ENCODE measurements at regions not wholly inside any gene's neighbourhood (a gene's known extent, or its start where the extent isn't known, plus 50 kb on each side); places are given as distances from the start of the nearest gene placed in this dataset.

DNA sequence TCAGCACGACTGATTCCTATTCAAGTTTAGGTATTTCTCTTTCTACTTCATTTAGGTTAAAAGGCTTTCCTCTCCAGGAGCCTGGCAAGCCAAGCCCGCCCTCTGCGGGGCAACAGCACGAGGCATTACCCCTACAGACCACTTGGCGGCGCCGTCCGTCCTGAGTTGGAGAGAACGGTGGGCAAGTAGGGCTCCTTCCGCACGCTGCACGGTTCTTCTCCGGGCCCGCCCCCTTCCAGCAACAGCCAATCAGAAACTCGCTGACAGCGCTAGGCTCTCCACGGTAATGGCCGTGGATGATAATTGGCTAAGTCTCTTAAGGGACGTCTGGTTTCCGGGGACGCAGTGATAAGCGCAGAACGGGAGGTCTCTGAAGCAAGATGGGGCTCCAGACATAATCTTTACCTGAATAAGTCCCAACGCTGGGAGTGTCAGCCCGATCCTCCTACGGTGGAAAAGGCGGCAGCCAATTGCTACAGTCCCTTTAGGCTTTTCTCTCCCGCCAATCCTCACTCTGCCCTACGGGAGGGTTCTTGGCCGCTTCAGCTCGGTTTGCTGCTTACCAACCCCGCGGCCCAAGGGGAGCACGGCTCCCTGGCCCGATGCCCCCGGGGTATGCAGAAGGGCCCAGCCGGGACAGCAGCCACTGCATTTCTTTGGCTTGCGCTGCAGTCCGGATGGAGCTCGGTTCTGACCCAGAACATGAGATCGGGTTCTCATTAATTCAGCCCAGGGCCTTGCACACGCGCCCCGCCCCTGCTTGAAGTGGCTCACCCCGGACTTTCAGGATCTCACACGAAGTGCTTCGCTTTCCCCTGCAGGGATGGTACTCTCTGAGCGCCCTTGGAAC, 206.9 kb upstream of the PKDCC start:
- Mint-ChIP-seq H3K27ac (peak overlapping the region; percentile 69), H3K9me3 (no peaks in the 10 kb centered on the region), H3K27me3 (peaks cover 45% of the 10 kb centered on the region), H3K4me3 (peak overlapping the region; percentile 85), H3K36me3 (ENCODE audit: low read depth) (no peaks in the 10 kb centered on the region), H3K4me1 (ENCODE audit: low read depth) (peaks cover 13% of the 10 kb centered on the region)
- intact Hi-C loops (cut with micrococcal nuclease): no loop called here

DNA sequence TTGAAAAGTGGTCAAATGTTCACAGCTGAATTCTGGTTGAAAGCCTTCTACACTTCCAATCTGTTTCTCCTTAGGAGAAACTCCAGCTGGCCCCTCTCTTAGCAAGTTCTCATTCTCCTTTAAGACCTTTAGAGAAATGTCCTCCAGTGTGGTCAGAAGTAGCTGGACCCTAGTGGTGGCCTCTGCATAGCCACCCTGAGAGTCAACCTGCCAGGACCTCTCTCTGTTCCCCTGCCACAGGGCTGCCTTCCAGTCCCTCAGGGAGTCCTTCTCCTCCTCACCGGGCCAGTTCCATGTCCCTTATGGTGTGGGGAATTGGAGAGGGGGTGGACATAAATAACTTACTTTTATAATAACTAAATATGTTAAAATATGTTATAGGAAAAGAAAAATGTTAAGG, 200.9 kb upstream of the PKDCC start:
- no peak overlapping the region for H3K4me3 Mint-ChIP-seq
- H3K4me1 Mint-ChIP-seq (ENCODE audit: low read depth): no peaks in the 10 kb centered on the region
- H3K9me3 Mint-ChIP-seq: no peaks in the 10 kb centered on the region
- H3K27me3 Mint-ChIP-seq: peaks cover 49% of the 10 kb centered on the region
- H3K36me3 Mint-ChIP-seq (ENCODE audit: low read depth): no peaks in the 10 kb centered on the region
- intact Hi-C loops (cut with micrococcal nuclease): no loop called here
- H3K27ac Mint-ChIP-seq: no peak overlapping the region

DNA sequence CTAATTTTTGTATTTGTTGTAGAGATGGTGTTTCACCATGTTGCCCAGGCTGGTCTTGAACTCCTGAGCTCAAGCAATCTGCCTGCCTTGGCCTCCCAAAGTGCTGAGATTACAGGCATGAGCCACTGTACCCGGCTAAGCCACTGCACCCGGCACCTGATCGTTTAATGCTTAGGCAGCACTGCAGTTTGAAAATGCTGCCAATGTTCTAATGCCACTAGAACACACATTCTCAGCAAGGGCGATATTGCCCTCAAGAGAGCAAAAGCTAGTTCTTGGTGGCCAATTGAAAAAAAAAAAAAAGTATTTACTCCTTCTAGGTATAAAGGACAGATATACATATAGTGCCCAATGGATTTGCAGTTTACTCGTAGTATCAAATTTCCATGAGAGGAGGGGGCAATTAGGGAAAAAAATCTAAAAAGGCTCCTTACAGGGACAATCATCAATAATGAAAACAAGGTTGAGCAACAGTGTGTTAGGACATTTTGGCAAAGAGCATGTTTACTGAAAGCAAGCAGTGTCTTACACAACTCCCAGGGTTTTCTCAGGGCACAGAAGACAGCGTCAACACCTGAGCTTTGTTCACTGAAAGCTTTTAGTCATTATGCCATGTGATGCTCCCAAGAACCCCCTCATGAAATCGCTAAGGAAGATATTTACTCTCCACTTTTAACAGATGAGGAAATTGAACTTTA, 199.9 kb upstream of the PKDCC start:
- intact Hi-C loops (cut with micrococcal nuclease): no loop called here
- H3K4me3 Mint-ChIP-seq: no peak overlapping the region
- peaks cover 44% of the 10 kb centered on the region for H3K27me3 Mint-ChIP-seq
- no peaks in the 10 kb centered on the region for H3K4me1 Mint-ChIP-seq (ENCODE audit: low read depth)
- H3K9me3 Mint-ChIP-seq: no peaks in the 10 kb centered on the region
- H3K27ac Mint-ChIP-seq: no peak overlapping the region
- no peaks in the 10 kb centered on the region for H3K36me3 Mint-ChIP-seq (ENCODE audit: low read depth)

DNA sequence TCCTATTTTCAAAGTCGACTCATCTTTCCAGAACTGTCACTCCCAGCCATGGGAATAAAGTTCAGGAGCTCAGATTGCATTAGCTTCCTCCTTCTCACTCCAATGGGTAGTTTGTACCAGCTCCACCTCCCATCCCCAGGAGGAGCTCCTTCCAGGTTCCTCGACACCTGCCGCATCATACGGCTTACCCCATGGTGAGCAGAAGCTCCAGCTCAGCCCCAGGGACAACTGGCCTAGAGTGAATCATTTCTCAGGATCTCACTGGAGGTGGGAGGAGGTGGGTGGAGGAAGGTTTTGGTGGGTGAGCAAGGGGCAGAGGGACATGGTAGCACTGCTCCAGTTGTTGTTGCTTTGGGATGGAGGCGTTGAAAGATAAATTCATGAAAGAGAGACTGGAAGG, 196.3 kb upstream of the PKDCC start:
- Mint-ChIP-seq H3K36me3 (ENCODE audit: low read depth) (no peaks in the 10 kb centered on the region), H3K4me1 (ENCODE audit: low read depth) (no peaks in the 10 kb centered on the region), H3K27ac (no peak overlapping the region), H3K27me3 (peaks cover 29% of the 10 kb centered on the region), H3K9me3 (no peaks in the 10 kb centered on the region), H3K4me3 (no peak overlapping the region)
- intact Hi-C loops (cut with micrococcal nuclease): no loop called here

DNA sequence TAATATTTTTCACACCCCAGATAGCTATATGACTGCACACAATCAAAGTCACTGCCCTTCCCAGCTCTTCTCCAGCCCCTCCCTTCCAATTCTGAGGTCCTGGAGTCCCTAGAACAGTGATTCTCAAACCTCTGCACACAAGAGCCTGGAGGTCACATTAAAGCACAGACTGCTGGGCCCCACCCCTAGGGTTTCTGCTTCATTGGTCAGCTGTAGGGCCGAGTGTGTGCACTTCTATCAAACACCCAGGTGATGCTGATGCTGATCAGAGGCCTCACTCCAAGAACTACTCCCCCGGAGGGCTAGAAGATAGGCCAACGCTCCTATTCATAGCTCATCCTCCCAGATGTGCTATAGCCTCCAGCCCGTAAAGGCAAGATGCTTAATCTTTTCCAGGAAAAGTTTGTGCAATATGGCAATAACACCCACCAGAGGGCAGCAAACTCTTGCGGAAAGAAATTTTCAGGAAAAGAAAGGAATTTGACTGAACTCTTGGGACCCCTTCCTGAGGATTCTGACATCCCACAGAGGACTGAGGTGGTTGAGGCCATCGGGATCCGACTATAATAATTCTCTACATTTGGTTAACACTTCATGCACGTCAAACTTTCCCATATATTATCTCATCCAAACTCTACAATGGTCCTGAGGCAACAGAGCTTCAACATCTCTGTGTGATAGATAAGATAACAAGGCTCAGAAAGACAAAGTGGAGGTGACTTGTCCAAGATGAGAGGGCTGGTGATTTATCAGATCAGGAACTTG, 194.2 kb upstream of the PKDCC start:
- Mint-ChIP-seq H3K36me3 (ENCODE audit: low read depth) (no peaks in the 10 kb centered on the region), H3K4me3 (no peak overlapping the region), H3K27me3 (peaks cover 18% of the 10 kb centered on the region), H3K9me3 (no peaks in the 10 kb centered on the region), H3K27ac (no peak overlapping the region), H3K4me1 (ENCODE audit: low read depth) (no peaks in the 10 kb centered on the region)
- intact Hi-C loops (cut with micrococcal nuclease): loop anchor here (1.0 kb wide), 1 partner anchor 233 kb away; no protein-coding TSS in a partner anchor

DNA sequence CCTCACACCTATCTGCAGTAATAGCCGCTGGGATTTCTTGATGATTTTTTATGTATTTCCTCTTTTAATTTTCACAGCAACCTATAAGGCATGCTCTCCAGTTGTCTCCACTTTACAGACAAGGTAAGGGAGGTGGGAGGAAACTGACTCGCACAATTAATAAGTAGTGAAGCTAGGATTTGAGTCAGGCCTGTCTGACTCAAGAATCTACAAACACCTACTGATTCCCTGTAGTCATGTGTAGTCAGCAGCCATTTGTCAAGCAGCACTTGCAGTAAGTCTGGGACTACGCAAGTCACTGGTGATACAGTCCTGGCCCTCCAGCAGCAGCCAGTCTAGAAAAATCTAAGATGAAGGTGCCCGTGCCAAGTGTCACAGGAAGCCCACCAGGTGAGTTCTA, 193.6 kb upstream of the PKDCC start:
- H3K9me3 Mint-ChIP-seq: no peaks in the 10 kb centered on the region
- peaks cover 18% of the 10 kb centered on the region for H3K27me3 Mint-ChIP-seq
- intact Hi-C loops (cut with micrococcal nuclease): no loop called here
- H3K36me3 Mint-ChIP-seq (ENCODE audit: low read depth): no peaks in the 10 kb centered on the region
- no peak overlapping the region for H3K4me3 Mint-ChIP-seq
- no peaks in the 10 kb centered on the region for H3K4me1 Mint-ChIP-seq (ENCODE audit: low read depth)
- H3K27ac Mint-ChIP-seq: no peak overlapping the region

DNA sequence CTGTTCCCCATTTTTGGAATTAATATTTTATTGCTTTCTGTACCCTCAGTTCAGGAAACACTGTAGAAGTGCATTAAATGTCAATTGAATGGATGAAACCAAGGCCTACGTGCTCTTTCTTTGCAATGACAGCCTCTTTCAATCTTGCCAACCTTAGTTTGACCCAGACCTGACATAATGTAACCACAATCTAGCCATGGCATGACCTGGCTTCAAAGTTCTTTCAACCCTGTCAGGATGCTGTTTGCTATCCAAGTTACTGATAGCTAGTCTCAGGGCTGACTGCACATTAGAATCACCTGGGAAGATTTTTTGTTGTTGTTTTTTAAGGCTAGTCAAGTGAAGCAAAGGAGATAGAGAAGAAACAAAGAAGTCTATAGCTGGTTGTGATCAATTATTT, 190.9 kb upstream of the PKDCC start:
- no peaks in the 10 kb centered on the region for H3K36me3 Mint-ChIP-seq (ENCODE audit: low read depth)
- H3K9me3 Mint-ChIP-seq: no peaks in the 10 kb centered on the region
- peaks cover 13% of the 10 kb centered on the region for H3K27me3 Mint-ChIP-seq
- no peak overlapping the region for H3K27ac Mint-ChIP-seq
- intact Hi-C loops (cut with micrococcal nuclease): no loop called here
- H3K4me1 Mint-ChIP-seq (ENCODE audit: low read depth): no peaks in the 10 kb centered on the region
- H3K4me3 Mint-ChIP-seq: no peak overlapping the region

DNA sequence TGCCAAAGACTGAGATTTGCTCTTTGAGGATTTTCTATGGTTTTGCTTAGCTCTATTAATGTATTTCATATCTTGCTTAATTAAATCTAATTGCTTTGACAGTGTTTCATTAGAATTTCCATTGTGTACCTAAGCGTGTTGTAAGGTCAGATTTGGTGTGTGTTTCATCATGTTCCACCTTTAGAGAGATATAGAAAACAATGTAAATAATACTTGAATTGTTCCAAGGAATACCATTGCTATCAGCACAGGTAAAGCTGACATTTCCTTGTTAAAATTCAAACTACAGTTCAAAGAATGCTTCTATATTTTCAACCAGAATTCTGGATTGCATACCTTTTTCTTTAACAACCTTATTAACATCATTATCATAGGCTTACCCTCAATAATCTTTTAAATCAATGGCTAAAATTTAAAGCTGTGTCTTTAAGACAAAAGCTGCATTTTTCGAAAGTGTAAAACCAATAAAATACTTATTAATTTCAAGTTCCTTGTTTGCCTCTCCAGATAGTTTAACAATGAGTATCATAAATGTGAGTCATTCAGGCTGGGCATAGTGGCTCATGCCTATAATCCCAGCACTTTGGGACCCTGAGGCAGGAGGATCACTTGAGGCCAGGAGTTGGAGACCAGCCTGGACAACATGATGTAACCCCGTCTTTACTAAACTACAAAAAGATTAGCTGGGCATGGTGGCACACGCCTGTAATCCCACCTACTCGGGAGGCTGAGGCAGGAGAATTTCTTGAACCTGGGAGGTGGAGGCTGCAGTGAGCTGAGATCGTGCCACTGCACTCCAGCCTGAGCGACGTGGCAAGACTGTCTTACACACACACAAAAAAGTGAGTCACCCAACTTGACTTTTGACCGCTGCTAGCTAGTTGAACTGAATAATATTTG, 188.0 kb upstream of the PKDCC start:
- no peaks in the 10 kb centered on the region for H3K4me1 Mint-ChIP-seq (ENCODE audit: low read depth)
- peaks cover 7% of the 10 kb centered on the region for H3K27me3 Mint-ChIP-seq
- no peak overlapping the region for H3K4me3 Mint-ChIP-seq
- H3K27ac Mint-ChIP-seq: no peak overlapping the region
- intact Hi-C loops (cut with micrococcal nuclease): no loop called here
- no peaks in the 10 kb centered on the region for H3K36me3 Mint-ChIP-seq (ENCODE audit: low read depth)
- H3K9me3 Mint-ChIP-seq: no peaks in the 10 kb centered on the region

DNA sequence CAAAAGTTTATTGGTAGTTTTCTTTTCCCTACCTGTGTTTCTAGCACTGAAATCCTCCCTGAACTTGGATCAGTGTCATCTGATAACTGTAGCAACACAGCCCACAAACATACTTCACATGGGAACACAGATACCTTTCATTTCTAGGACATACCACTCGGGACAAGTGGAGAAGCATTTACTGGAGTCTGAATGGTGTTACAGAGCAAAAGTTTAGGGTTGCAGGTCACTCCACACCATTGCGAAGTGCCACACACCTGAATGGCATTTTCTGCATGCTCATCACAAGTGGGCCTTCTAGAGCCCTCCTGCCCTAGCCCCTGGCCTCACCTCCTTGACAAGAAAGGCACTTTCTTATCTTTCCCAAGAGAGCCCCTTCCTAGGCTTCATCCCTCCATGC, 184.8 kb upstream of the PKDCC start:
- no peaks in the 10 kb centered on the region for H3K9me3 Mint-ChIP-seq
- H3K27me3 Mint-ChIP-seq: peaks cover 18% of the 10 kb centered on the region
- no peaks in the 10 kb centered on the region for H3K4me1 Mint-ChIP-seq (ENCODE audit: low read depth)
- intact Hi-C loops (cut with micrococcal nuclease): no loop called here
- no peak overlapping the region for H3K4me3 Mint-ChIP-seq
- H3K36me3 Mint-ChIP-seq (ENCODE audit: low read depth): no peaks in the 10 kb centered on the region
- no peak overlapping the region for H3K27ac Mint-ChIP-seq

DNA sequence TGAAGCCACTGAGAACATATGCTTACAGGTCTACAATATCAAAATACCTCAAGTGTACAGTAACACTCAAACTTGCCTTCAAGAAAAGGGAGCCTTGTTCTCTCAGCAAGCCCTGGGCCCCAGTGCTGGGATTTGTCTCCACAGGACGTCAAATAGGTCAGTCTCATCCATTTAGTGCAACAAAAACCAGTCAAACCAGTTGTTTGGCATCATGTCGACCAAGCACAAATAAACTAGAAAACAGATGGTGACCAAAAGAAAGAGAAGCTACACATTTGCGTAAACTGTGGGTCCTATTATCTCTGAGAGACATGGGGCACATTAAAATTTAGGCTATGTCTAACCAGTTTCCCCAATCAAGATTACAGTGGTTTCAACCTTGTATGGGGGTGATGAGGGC, 182.6 kb upstream of the PKDCC start:
- peaks cover 19% of the 10 kb centered on the region for H3K27me3 Mint-ChIP-seq
- no peaks in the 10 kb centered on the region for H3K4me1 Mint-ChIP-seq (ENCODE audit: low read depth)
- no peak overlapping the region for H3K4me3 Mint-ChIP-seq
- H3K27ac Mint-ChIP-seq: no peak overlapping the region
- H3K36me3 Mint-ChIP-seq (ENCODE audit: low read depth): no peaks in the 10 kb centered on the region
- intact Hi-C loops (cut with micrococcal nuclease): no loop called here
- H3K9me3 Mint-ChIP-seq: no peaks in the 10 kb centered on the region

DNA sequence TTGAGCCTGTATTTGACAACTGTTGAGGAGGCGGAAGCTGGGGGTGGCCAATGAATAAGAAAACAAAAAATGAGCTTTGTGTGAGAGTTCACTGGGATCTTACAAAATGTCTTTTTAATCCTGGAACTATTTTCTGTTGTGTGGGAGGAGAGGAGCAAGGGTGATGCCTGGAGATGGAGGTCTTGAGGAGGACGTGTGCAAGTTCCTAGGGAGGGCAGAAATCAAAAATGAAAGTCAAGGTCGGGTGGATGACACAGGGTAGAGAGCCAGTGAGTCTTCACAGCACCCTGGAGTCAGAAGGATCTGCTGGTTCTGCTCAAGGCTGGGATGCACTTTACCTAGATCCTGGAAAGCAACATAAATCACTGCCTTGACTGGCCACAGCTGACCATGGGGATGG, 180.3 kb upstream of the PKDCC start:
- intact Hi-C loops (cut with micrococcal nuclease): no loop called here
- peaks cover 23% of the 10 kb centered on the region for H3K27me3 Mint-ChIP-seq
- no peaks in the 10 kb centered on the region for H3K4me1 Mint-ChIP-seq (ENCODE audit: low read depth)
- no peaks in the 10 kb centered on the region for H3K9me3 Mint-ChIP-seq
- no peaks in the 10 kb centered on the region for H3K36me3 Mint-ChIP-seq (ENCODE audit: low read depth)
- no peak overlapping the region for H3K27ac Mint-ChIP-seq
- H3K4me3 Mint-ChIP-seq: no peak overlapping the region

DNA sequence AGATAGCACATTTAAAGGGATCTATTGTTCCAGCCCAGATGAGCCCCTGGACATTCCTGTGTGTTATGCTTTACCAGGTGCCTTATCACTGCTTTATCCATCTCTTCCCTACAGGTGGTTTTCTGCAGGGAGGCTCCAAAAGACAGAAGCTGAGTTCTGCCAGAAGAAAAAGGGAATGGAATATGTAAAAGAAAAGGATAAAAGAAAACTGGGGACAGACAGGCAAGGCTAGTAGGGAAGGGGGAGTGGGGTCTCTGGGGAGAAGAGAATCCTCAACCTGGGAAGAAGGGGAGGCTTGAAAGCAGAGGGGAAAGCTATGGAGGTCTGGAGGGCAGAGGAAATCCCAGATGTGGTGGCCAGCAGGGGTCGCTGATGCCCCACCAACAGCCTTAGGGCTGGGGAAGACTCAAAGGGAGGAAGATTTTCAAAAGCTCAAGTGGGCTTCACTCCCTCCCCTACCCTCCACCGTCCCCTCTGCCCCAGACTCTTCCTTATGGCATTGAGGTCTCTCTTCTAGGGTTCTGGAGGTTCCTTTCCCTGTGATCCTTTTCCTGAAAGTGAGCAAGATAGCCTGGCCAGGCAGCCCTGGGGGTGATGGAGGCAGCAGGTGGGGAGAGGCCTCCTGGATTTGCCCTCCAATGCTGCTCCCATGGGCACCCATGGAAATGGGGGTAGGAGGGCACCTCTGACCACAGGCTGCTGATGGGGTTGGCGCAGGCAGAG, 178.1 kb upstream of the PKDCC start:
- intact Hi-C loops (cut with micrococcal nuclease): loop anchor here (1.0 to 10.0 kb wide), 2 partner anchors 217 to 365 kb away; no protein-coding TSS in a partner anchor
- H3K36me3 Mint-ChIP-seq (ENCODE audit: low read depth): no peaks in the 10 kb centered on the region
- peaks cover 25% of the 10 kb centered on the region for H3K27me3 Mint-ChIP-seq
- H3K4me1 Mint-ChIP-seq (ENCODE audit: low read depth): no peaks in the 10 kb centered on the region
- no peaks in the 10 kb centered on the region for H3K9me3 Mint-ChIP-seq
- H3K4me3 Mint-ChIP-seq: no peak overlapping the region
- H3K27ac Mint-ChIP-seq: no peak overlapping the region

DNA sequence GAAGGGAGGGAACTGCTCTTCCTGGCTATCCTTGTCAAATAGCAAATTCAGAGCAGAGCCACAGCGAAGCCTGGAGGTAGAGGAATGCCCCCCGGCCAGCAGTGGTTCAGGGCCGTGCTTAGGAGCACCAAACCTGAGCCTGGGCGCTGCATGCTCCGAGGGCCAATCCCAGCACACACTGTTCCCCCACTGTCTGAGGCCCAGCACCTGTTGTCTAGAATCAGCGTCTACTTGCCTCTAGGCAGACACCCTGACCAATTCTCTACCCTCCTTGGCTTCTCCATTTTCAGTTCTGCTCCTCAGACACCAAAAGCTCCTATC, 177.6 kb upstream of the PKDCC start:
- intact Hi-C loops (cut with micrococcal nuclease): loop anchor here (10.0 kb wide), 1 partner anchor 365 kb away; no protein-coding TSS in a partner anchor

More for the DNA sequence above, 177.6 kb upstream of the PKDCC start:
- H3K27me3 Mint-ChIP-seq: peaks cover 22% of the 10 kb centered on the region
- no peaks in the 10 kb centered on the region for H3K36me3 Mint-ChIP-seq (ENCODE audit: low read depth)
- H3K4me1 Mint-ChIP-seq (ENCODE audit: low read depth): no peaks in the 10 kb centered on the region
- H3K4me3 Mint-ChIP-seq: no peak overlapping the region
- H3K9me3 Mint-ChIP-seq: no peaks in the 10 kb centered on the region
- H3K27ac Mint-ChIP-seq: no peak overlapping the region
